ENCODE measurements at regions not wholly inside any gene's neighbourhood (a gene's known extent, or its start where the extent isn't known, plus 50 kb on each side); places are given as distances from the start of the nearest gene placed in this dataset.

- DNase-seq (ENCODE audit: low spot score in 2 of 2), result no peak
- WGBS, 2 donors, result 85 to 96% methylated on average over 1 of the region's 1 CpG
- no peak for TF ChIP-seq POLR2A (IDR thresholded peaks at IDR 0.05)
- TF ChIP-seq CTCF (IDR thresholded peaks at IDR 0.05), result no peak
- intact Hi-C loops (cut with DNase I; ENCODE audit: low total_unique reads), result no loop called here
- H3K4me3 ChIP-seq (ENCODE audit: low read depth, poor library complexity, severe bottlenecking), result no peak overlapping the region
Measured at GRCh38 chr17:65395924-65396323, 165.5 kb downstream of the AXIN2 start.

GRCh38 chr17:65394811-65395472 lies 166.5 kb downstream of the AXIN2 start:
- intact Hi-C loops (cut with DNase I; ENCODE audit: low total_unique reads), result no loop called here
- TF ChIP-seq POLR2A (IDR thresholded peaks at IDR 0.05), result no peak
- no peak for TF ChIP-seq CTCF (IDR thresholded peaks at IDR 0.05)

GRCh38 chr17:65393514-65393913 lies 167.9 kb downstream of the AXIN2 start:
- intact Hi-C loops (cut with DNase I; ENCODE audit: low total_unique reads), result no loop called here
- WGBS, 2 donors, result 74 to 78% methylated on average over 4 of the region's 4 CpGs
- DNase-seq (ENCODE audit: low spot score in 2 of 2), result no peak
- TF ChIP-seq CTCF (IDR thresholded peaks at IDR 0.05) (no peak), POLR2A (IDR thresholded peaks at IDR 0.05) (no peak)
- H3K4me3 ChIP-seq (ENCODE audit: low read depth, poor library complexity, severe bottlenecking), result no peak overlapping the region

More at GRCh38 chr17:65394811-65395472, 166.5 kb downstream of the AXIN2 start:
- DNase-seq (ENCODE audit: low spot score in 2 of 2), result no peak
- no peak overlapping the region for H3K4me3 ChIP-seq (ENCODE audit: low read depth, poor library complexity, severe bottlenecking)
- 54 to 75% methylated on average over 3 of the region's 3 CpGs for WGBS, 2 donors

- intact Hi-C loops (cut with DNase I; ENCODE audit: low total_unique reads), result no loop called here
- TF ChIP-seq POLR2A (IDR thresholded peaks at IDR 0.05) (no peak), CTCF (IDR thresholded peaks at IDR 0.05) (no peak)
Measured at GRCh38 chr17:65389949-65390348, 171.5 kb downstream of the AXIN2 start.

GRCh38 chr17:65389426-65389825 lies 172.0 kb downstream of the AXIN2 start:
- no peak for DNase-seq (ENCODE audit: low spot score in 2 of 2)
- WGBS, 2 donors, result 40 to 86% methylated on average over 1 of the region's 1 CpG
- TF ChIP-seq CTCF (IDR thresholded peaks at IDR 0.05), result no peak
- TF ChIP-seq POLR2A (IDR thresholded peaks at IDR 0.05), result no peak
- intact Hi-C loops (cut with DNase I; ENCODE audit: low total_unique reads), result no loop called here
- H3K4me3 ChIP-seq (ENCODE audit: low read depth, poor library complexity, severe bottlenecking), result no peak overlapping the region

More at GRCh38 chr17:65389949-65390348, 171.5 kb downstream of the AXIN2 start:
- H3K4me3 ChIP-seq (ENCODE audit: low read depth, poor library complexity, severe bottlenecking), result no peak overlapping the region
- 53 to 68% methylated on average over 4 of the region's 4 CpGs for WGBS, 2 donors
- DNase-seq (ENCODE audit: low spot score in 2 of 2), result no peak

- no peak for DNase-seq (ENCODE audit: low spot score in 2 of 2)
- intact Hi-C loops (cut with DNase I; ENCODE audit: low total_unique reads), result no loop called here
- WGBS, 2 donors, result 46 to 49% methylated on average over 1 of the region's 1 CpG
- no peak overlapping the region for H3K4me3 ChIP-seq (ENCODE audit: low read depth, poor library complexity, severe bottlenecking)
- no peak for TF ChIP-seq CTCF (IDR thresholded peaks at IDR 0.05)
- no peak for TF ChIP-seq POLR2A (IDR thresholded peaks at IDR 0.05)
Measured at GRCh38 chr17:65388911-65389310, 172.5 kb downstream of the AXIN2 start.
